PC-3 (cell line): ENCODE measurements at regions not wholly inside any gene's neighbourhood (a gene's known extent, or its start where the extent isn't known, plus 50 kb on each side); places are given as distances from the start of the nearest gene placed in this dataset.

ENCODE experiments used
- CTCF ChIP-seq: fragments of 300-600 bp; sonication (generic); conservative IDR thresholded peaks from 2 replicates; pipeline ENCODE4 v1.5.1; 2017; ENCODE audit warnings: antibody characterized with exemption, low read depth, mild to moderate bottlenecking, low read length
- EZH2phosphoT487 ChIP-seq: fragments of 300-600 bp; sonication (generic); IDR thresholded peaks from 2 replicates; pipeline ENCODE4 v1.6.1; 2018; ENCODE audit warnings: mild to moderate bottlenecking, antibody characterized with exemption, low read length, borderline replicate concordance

DNA sequence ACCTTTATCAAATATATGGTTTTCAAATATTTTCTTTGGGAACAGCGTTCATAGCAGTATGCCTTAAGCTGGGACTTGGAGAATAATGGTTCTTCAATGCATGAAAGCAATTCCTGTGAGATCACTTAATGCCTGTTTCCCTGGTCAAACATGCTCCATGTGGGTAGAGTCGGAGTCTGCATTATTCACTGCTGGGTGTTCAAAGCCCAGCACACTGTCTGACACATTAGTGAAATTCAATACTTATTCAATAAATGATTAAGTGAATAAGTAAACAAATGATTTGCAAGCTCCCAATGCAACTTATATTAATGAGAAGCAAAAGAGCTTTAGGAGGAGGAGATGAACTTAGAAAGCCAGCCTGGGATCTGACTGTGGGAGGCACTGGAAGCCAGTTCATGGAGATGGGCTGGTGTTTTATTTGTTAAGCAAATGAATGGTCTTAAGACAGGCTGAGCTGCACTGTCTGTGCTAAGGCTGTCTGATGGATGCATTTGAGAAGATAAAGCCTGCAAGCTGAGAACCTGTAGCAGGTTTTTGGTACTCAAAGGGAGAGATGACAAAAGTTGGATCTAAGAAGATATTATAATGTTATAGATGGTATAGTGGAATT lies 490.8 kb downstream of the MCTP2 start:
- no peak for TF ChIP-seq CTCF
- no peak for TF ChIP-seq EZH2phosphoT487
